Psoas muscle (tissue), 7 donors: ENCODE measurements at regions not wholly inside any gene's neighbourhood (a gene's known extent, or its start where the extent isn't known, plus 50 kb on each side); places are given as distances from the start of the nearest gene placed in this dataset.

Experiments used
- ATAC-seq, 4 donors: fragments of 200-7000 bp; cut with Tn5 transposase; one replicate each; pipeline ENCODE4 v1.9.1; 2020; ENCODE audit warnings: moderate library complexity in 3 of 4, mild to moderate bottlenecking in 2 of 4
- DNase-seq, 2 donors: peaks; one replicate each; pipeline ENCODE4 v3.0.0-alpha.2; 2020
- H3K27ac ChIP-seq: fragments of 200-600 bp; one replicate; pipeline ENCODE4 v1.8.0; 2022
- H3K27me3 ChIP-seq, 3 donors: fragments of 200-600 bp in 1 of 3; one replicate each; pipeline versions ENCODE4 v1.6.1 to v1.8.0; 2013 to 2022; ENCODE audit warnings: low read length in 2 of 3, mild to moderate bottlenecking in 2 of 3, moderate library complexity in 1 of 3; ENCODE audit not compliant: insufficient read depth in 3 of 3
- H3K36me3 ChIP-seq, 2 donors: fragments of 200-600 bp in 1 of 2; one replicate each; pipeline versions ENCODE4 v1.6.1 to v1.8.0; 2013 to 2022; ENCODE audit warnings: low read depth in 1 of 2, mild to moderate bottlenecking in 1 of 2, moderate library complexity in 1 of 2; ENCODE audit not compliant: insufficient read depth in 1 of 2
- H3K4me1 ChIP-seq: fragments of 200-600 bp; one replicate; pipeline ENCODE4 v1.8.0; 2022
- H3K4me3 ChIP-seq: fragments of 200-600 bp; one replicate; pipeline ENCODE4 v1.8.0; 2022; ENCODE audit warnings: mild to moderate bottlenecking
- H3K9me3 ChIP-seq: fragments of 200-600 bp; one replicate; pipeline ENCODE4 v1.8.0; 2022
- CTCF ChIP-seq: fragments of 200-600 bp; IDR thresholded peaks from one replicate; pipeline ENCODE4 v1.8.0; 2022; ENCODE audit warnings: antibody characterized with exemption
- WGBS, 3 donors: extraction: QIAGEN DNeasy Blood & Tissue Kit; methylation state at CpG; one replicate each; pipeline versions ENCODE4 v1.1.6 to v1.1.7; 2013; 5-methylcytosine and 5-hydroxymethylcytosine counted together
- intact Hi-C, 2 donors: fragments of 100-400 bp; cut with DNase I; formaldehyde crosslinking; loops; one replicate each; pipeline versions ENCODE4 v1.11.0 to v1.14.2; 2022
- donor health status: healthy with polysubstance abuse.
- donor health status: DM: no; HTN: no; CAD: no; lungs with moderate emphysema.
- donor health status: Bipolar disorder and iron deficiency.
- donor health status: healthy.
- donor health status: DM: yes; HTN: yes; CAD: no.
- donor health status: DM: no; HTN: no; CAD: no.
- donor health status: DM: yes; HTN: yes; CAD: no.

GRCh38 chr2:234770031-234770506, 181.7 kb upstream of the SH3BP4 start:
- TF ChIP-seq CTCF: no peak
- Histone ChIP-seq H3K27ac (no peak overlapping the region), H3K9me3 (no peaks in the 10 kb centered on the region), H3K36me3 (no peaks in the 10 kb centered on the region), H3K27me3 (peaks cover 0 to 5% (median 4%) of the 10 kb centered on the region in 3 donors), H3K4me3 (no peak overlapping the region), H3K4me1 (no peaks in the 10 kb centered on the region)
- WGBS, 3 donors: 51 to 57% (median 53%) methylated on average over 9 to 11 of the region's 11 CpGs
- DNase-seq (no peak), ATAC-seq (no peak)
- intact Hi-C loops: no loop called here

- no peak for ATAC-seq
- H3K4me1 ChIP-seq: no peaks in the 10 kb centered on the region
- intact Hi-C loops: no loop called here
Measured at GRCh38 chr2:234768608-234769196, 183.1 kb upstream of the SH3BP4 start.

GRCh38 chr2:234765279-234765678, 186.5 kb upstream of the SH3BP4 start:
- no peaks in the 10 kb centered on the region for H3K9me3 ChIP-seq
- no peak for ATAC-seq
- intact Hi-C loops: no loop called here
- H3K36me3 ChIP-seq: no peaks in the 10 kb centered on the region
- DNase-seq: no peak
- 56 to 58% (median 56%) methylated on average over 5 of the region's 5 CpGs for WGBS, 3 donors
- H3K27me3 ChIP-seq: peaks cover 0 to 5% (median 4%) of the 10 kb centered on the region in 3 donors
- no peak overlapping the region for H3K27ac ChIP-seq
- TF ChIP-seq CTCF: no peak
- no peak overlapping the region for H3K4me3 ChIP-seq
- H3K4me1 ChIP-seq: no peaks in the 10 kb centered on the region

More at GRCh38 chr2:234768608-234769196, 183.1 kb upstream of the SH3BP4 start:
- no peak overlapping the region for H3K27ac ChIP-seq
- peaks cover 0 to 5% (median 4%) of the 10 kb centered on the region in 3 donors for H3K27me3 ChIP-seq
- no peaks in the 10 kb centered on the region for H3K36me3 ChIP-seq
- no peak for DNase-seq
- WGBS, 3 donors: 65 to 80% (median 70%) methylated on average over 9 of the region's 9 CpGs
- no peak for TF ChIP-seq CTCF
- H3K4me3 ChIP-seq: no peak overlapping the region
- no peaks in the 10 kb centered on the region for H3K9me3 ChIP-seq

GRCh38 chr2:234764372-234764771, 187.4 kb upstream of the SH3BP4 start:
- no peak for TF ChIP-seq CTCF
- intact Hi-C loops: no loop called here
- ATAC-seq (no peak), DNase-seq (no peak)
- H3K27me3 ChIP-seq: peaks cover 0 to 5% (median 4%) of the 10 kb centered on the region in 3 donors
- no peaks in the 10 kb centered on the region for H3K4me1 ChIP-seq
- H3K4me3 ChIP-seq: no peak overlapping the region
- H3K9me3 ChIP-seq: no peaks in the 10 kb centered on the region
- no peak overlapping the region for H3K27ac ChIP-seq
- 87 to 94% (median 92%) methylated on average over 3 of the region's 3 CpGs for WGBS, 3 donors
- H3K36me3 ChIP-seq: no peaks in the 10 kb centered on the region
